CD1c-positive myeloid dendritic cell (primary cell): ENCODE measurements at regions not wholly inside any gene's neighbourhood (a gene's known extent, or its start where the extent isn't known, plus 50 kb on each side); places are given as distances from the start of the nearest gene placed in this dataset.
"Not testable (repeated sequence)": the region's sequence is repeated elsewhere in the genome, so short reads cannot be mapped to it uniquely, and the experiment has no call there.

Experiments used
- DNase-seq: peaks from one replicate; pipeline ENCODE4 v3.0.0-alpha.2; 2016; ENCODE audit errors: extremely low spot score

- no peak for DNase-seq
Observed at GRCh38 chr4:101418466-101418865, 71.1 kb upstream of the PPP3CA start.

DNA sequence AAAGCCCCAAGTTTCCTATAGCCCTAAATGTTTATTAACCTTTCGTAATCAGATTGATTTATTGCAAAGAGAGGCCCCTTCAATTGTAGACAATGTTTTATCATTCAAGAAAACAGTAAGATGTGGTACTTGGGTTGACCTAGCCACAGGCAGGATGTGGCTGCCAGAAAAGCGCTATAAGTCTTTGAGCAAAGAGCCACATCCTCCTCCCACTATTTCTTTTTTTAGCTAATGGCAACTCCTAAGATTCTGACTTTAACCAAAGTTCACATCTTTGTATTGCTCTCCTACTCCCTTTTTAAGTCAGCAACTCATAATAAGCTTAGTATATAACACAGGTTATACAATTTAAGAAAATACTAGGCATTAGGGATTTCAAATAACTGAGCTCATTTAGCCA, 70.7 kb upstream of the PPP3CA start:
- DNase-seq = no peak

GRCh38 chr4:101417046-101417445, 69.7 kb upstream of the PPP3CA start:
- DNase-seq = no peak

DNA sequence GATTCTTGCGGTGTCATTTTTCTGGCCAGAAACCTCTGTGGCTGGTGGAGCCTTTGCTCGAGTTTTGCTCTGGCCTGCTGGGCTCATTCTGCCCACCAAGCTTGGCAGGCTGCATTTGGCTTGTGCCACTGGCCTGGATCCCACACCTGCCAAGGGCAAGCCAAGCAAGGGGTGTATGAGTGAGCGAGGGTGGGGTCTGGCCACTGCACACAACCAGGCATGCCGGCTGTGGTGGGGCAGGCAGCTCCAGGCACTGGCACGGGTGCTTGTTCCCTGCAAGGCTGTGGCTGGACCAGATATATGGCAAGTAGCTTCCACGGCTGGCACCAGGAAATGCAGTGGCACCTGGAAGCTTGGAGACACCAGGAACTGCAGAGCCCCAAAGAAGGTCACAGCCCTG, 68.6 kb upstream of the PPP3CA start:
- DNase-seq = no peak

DNA sequence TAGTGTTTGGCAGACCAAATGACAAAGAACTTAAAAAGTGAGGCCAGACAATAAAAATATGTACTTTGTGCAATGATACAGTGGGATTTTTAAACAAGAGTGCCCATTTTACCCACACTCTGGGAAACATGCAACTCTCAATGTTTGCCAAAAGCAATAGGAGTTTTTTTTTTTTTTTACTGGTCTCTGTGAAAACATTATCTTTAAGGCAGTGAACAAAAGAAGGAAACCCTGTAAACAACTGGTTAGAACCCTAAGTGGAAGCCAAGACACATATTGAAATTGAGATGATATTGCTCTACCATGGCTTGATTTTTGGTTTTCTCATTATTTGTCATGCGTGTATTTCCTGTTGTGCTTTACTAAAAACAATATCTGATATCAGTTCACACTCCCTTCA, 67.2 kb upstream of the PPP3CA start:
- DNase-seq = no peak

DNA sequence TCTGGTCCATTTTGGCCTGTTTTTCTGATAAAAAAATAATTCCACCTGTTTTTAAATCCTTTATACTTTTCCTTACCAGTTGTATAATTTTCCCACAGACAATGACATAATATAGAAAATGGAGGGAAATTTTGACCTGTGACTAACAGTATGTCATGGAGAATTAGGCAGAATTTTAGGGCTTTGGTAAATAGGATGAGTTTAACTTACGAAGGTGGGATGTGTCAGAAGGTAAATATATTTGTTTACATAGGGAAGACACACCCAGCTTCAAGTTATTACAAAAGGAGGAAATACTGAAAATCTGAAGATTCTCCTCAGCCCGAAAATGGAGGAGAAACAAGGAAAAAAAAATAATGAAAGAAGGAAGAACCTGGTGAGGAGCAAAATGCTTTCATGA, 64.6 kb upstream of the PPP3CA start:
- no peak for DNase-seq

DNA sequence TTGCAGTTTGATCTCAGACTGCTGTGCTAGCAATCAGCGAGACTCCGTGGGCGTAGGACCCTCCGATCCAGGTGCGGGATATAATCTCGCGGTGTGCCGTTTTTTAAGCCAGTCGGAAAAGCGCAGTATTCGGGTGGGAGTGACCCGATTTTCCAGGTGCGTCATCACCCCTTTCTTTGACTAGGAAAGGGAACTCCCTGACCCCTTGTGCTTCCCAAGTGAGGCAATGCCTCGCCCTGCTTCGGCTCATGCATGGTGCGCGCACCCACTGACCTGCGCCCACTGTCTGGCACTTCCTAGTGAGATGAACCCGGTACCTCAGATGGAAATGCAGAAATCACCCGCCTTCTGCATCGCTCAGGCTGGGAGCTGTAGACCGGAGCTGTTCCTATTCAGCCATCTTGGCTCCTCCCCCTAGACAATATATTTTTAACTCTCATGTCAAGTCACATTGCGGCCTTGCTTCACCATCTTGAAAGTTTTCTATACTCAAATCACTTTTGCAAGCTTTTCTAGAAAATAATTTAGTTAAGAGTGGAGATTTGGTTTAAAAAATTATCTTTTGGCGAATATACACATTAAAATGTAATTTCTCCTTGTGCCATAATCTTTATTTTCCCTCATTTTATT, 64.1 kb upstream of the PPP3CA start:
- DNase-seq = not testable (repeated sequence)

DNA sequence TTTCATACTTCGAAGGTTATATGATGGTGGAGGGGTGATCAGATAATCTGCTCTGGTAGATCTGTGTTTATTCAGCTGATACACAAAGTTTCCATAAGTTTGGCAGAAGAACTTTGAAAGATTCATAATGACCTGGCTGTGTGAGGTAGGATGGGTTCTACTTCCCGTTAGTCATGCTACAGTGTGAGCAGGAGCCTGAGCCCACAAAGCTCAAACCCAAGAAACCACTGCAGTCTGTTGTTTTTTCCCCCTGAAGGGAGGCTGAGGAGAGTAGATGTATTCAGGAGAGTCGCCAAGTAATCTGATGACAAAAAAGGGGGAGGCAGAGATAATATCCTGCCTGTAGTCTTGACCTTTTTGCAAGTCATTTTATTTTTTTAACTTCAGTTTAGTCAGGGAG, 52.8 kb upstream of the PPP3CA start:
- DNase-seq = no peak

DNA sequence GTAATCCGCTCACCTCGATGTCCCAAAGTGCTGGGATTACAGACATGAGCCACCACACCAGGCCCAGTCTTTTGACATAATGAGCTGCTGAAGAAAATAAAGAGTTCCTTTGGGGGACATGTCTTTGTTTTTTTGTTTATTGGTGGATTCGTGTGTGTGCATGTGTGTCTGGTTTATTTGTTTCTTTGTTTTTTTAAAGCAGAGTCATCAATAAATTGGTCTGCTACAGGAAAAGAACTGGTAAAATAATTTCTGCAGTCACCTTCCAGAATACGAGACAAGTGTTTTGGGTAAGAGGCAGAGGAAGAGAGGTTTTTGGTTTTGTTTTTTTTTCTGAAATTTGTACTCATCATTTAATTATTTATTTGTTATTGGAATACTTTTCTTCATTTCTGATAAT, 51.5 kb upstream of the PPP3CA start:
- no peak for DNase-seq
